HepG2 (cell line): ENCODE measurements at regions not wholly inside any gene's neighbourhood (a gene's known extent, or its start where the extent isn't known, plus 50 kb on each side); places are given as distances from the start of the nearest gene placed in this dataset.

Experiments
- ATAC-seq: fragments of 200-7000 bp; cut with Tn5 transposase; 3 replicates; pipeline ENCODE4 v1.9.1; 2020; ENCODE audit warnings: mild to moderate bottlenecking, moderate library complexity
- BruUV-seq: library from RNA; stranded (reverse); fragments of 400-500 nt; replicated peaks from 2 replicates; lab custom pipeline; 2021; lab: Mats Ljungman, UMichigan
- CTCF ChIA-PET: fragments of 300-600 bp; formaldehyde crosslinking; extraction: SDS; loops from one replicate; lab custom pipeline; 2021; ENCODE audit warnings: low total read pairs, inconsistent platforms, low intra/inter-chr PET ratio; lab: Yijun Ruan, JAX
- POLR2A ChIA-PET: fragments of 350-600 bp; sonication (Branson Sonifier 250); formaldehyde crosslinking; loops from one replicate; lab custom pipeline; 2020; ENCODE audit warnings: antibody characterized with exemption, inconsistent platforms; lab: Yijun Ruan, JAX
- DNase-seq: peaks from one replicate; pipeline ENCODE4 v3.0.0-alpha.2; 2015; ENCODE audit warnings: low spot score
- FAIRE-seq: peaks from 3 replicates; lab custom pipeline; 2011; peaks lifted over from hg19 to GRCh38; lab: Jason Lieb, UNC
- H2AFZ ChIP-seq: one replicate; pipeline ENCODE4 v1.6.1; 2011; ENCODE audit warnings: low read length, inconsistent platforms
- H3K27ac ChIP-seq: fragments of 300-600 bp; 3 replicates; pipeline ENCODE4 v1.8.0; 2011; ENCODE audit warnings: mixed run types, mild to moderate bottlenecking, mixed read lengths, low read length, inconsistent platforms; ENCODE audit not compliant: insufficient read depth; ENCODE audit errors: extremely low read length
- H3K27me3 ChIP-seq, 2 experiments: fragments of 200-600 bp in 1 of 2; 2 replicates in 1 of 2; 3 replicates in 1 of 2; pipeline versions ENCODE4 v1.6.0 to v1.8.0; 2011; ENCODE audit warnings: low read length in 2 of 2, mild to moderate bottlenecking in 2 of 2, moderate library complexity in 2 of 2, inconsistent platforms in 1 of 2; ENCODE audit not compliant: insufficient read depth in 2 of 2, control insufficient read depth in 1 of 2
- H3K36me3 ChIP-seq, 2 experiments: fragments of 200-600 bp in 1 of 2; replicated peaks in 1 of 2; 2 replicates in 1 of 2; 3 replicates in 1 of 2; pipeline versions ENCODE4 v1.5.1 to v1.8.0; 2011; ENCODE audit warnings: low read length in 2 of 2, inconsistent platforms in 1 of 2; ENCODE audit not compliant: insufficient read depth in 2 of 2, control insufficient read depth in 1 of 2
- H3K4me1 ChIP-seq: 2 replicates; pipeline ENCODE4 v1.5.1; 2012; ENCODE audit warnings: low read length, inconsistent platforms; ENCODE audit not compliant: insufficient read depth
- H3K4me2 ChIP-seq: 2 replicates; pipeline ENCODE4 v1.6.0; 2011; ENCODE audit warnings: low read depth, low read length, inconsistent platforms
- H3K4me3 ChIP-seq, 3 experiments: fragments of 200-600 bp in 1 of 3; sonication (generic), shearing (Covaris generic) in 1 of 3; replicated peaks in 1 of 3; 2 replicates each; pipeline ENCODE4 v1.5.1; 2011 to 2016; ENCODE audit warnings: low read length in 3 of 3, inconsistent platforms in 2 of 3, low read depth in 2 of 3, mild to moderate bottlenecking in 2 of 3, control low read depth in 1 of 3, mixed read lengths in 1 of 3; ENCODE audit not compliant: insufficient read depth in 1 of 3
- H3K79me2 ChIP-seq: one replicate; pipeline ENCODE4 v1.6.1; 2011; ENCODE audit warnings: low read length, inconsistent platforms; ENCODE audit not compliant: insufficient read depth
- H3K9ac ChIP-seq: 2 replicates; pipeline ENCODE4 v1.6.0; 2011; ENCODE audit warnings: mild to moderate bottlenecking, low read depth, low read length, inconsistent platforms; ENCODE audit not compliant: insufficient read depth
- H3K9me3 ChIP-seq: 2 replicates; pipeline ENCODE4 v1.5.1; 2012; ENCODE audit warnings: mild to moderate bottlenecking, low read length
- H4K20me1 ChIP-seq: 2 replicates; pipeline ENCODE4 v1.6.0; 2011; ENCODE audit warnings: inconsistent platforms, mild to moderate bottlenecking, low read length, moderate library complexity; ENCODE audit not compliant: insufficient read depth
- CEBPB ChIP-seq: IDR thresholded peaks from 2 replicates; pipeline ENCODE4 v1.6.1; 2011; ENCODE audit warnings: low read depth, low read length, improper control_type of control experiment, borderline replicate concordance
- CSRNP2 ChIP-seq: sonication (generic); formaldehyde crosslinking; conservative IDR thresholded peaks from 2 replicates; pipeline ENCODE4 v1.8.0; 2022; ENCODE audit warnings: low read depth, missing genetic modification reagents
- GTF2F1 ChIP-seq: fragments of 150-350 bp; IDR thresholded peaks from 2 replicates; pipeline ENCODE4 v1.6.1; 2014; ENCODE audit warnings: low read length
- NCOA5 ChIP-seq: sonication (generic); formaldehyde crosslinking; IDR thresholded peaks from 2 replicates; pipeline ENCODE4 v1.4.0; 2020; ENCODE audit warnings: missing genetic modification reagents
- RBFOX2 ChIP-seq: fragments of 200-400 bp; formaldehyde crosslinking; IDR thresholded peaks from 2 replicates; pipeline ENCODE4 v1.6.1; 2017; ENCODE audit warnings: low read depth, mild to moderate bottlenecking, low read length
- TEAD2 ChIP-seq: sonication (generic); formaldehyde crosslinking; IDR thresholded peaks from 2 replicates; pipeline ENCODE4 v1.9.0; 2021; ENCODE audit warnings: missing genetic modification reagents
- TFDP1 ChIP-seq: IDR thresholded peaks from 2 replicates; pipeline ENCODE4 v1.6.1; 2016; ENCODE audit warnings: missing compliant biosample characterization, missing genetic modification reagents, borderline replicate concordance
- ZNF562 ChIP-seq: sonication (generic); formaldehyde crosslinking; IDR thresholded peaks from 2 replicates; pipeline ENCODE4 v1.8.0; 2022; ENCODE audit warnings: missing genetic modification reagents, borderline replicate concordance
- ZSCAN31 ChIP-seq: sonication (generic); formaldehyde crosslinking; IDR thresholded peaks from 2 replicates; pipeline ENCODE4 v1.5.0; 2020; ENCODE audit warnings: low read depth, mild to moderate bottlenecking, missing genetic modification reagents
- WGBS: methylation state at CpG from one replicate; pipeline ENCODE4 v1.1.6; 2017; ENCODE audit warnings: low lambda C conversion rate; 5-methylcytosine and 5-hydroxymethylcytosine counted together
- in situ Hi-C: cut with HindIII; loops from 2 replicates; pipeline ENCODE4 v1.10.0; 2017; ENCODE audit warnings: low pct_unique_long_range_greater_than_20kb; ENCODE audit not compliant: extremely low pct_ligation_motif_present
- intact Hi-C: fragments of 100-400 bp; cut with micrococcal nuclease; formaldehyde crosslinking; loops from one replicate; pipeline ENCODE4 v1.10.0; 2022; ENCODE audit not compliant: unreplicated experiment
- TF ChIP-seq, protein P1 (sequence below): sonication (generic); formaldehyde crosslinking; IDR thresholded peaks from 2 replicates; pipeline ENCODE4 v1.5.0; 2020; ENCODE audit warnings: missing genetic modification reagents
- TF ChIP-seq, protein P2 (sequence below): sonication (generic); formaldehyde crosslinking; IDR thresholded peaks from 2 replicates; pipeline ENCODE4 v1.4.0; 2020; ENCODE audit warnings: missing genetic modification reagents

DNA sequence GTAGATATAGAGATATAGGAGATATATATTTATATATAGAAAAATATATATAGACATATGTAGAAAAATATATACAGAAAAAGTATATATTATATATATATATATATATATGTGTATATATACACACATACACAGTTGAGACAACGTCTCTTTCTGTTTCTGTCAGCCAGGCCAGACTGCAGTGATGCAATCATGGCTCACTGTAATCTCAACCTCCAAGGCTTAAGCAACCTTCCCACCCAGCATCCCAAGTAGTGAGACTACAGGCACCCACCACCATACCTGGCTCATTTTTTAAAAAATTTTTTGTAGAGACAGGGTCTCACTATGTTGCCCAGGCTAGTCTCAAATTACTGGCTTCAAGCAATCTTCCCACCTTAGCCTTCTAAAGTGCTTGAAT lies 426.3 kb downstream of the GPM6A start:
- WGBS: 6% methylated on average over 1 of the region's 1 CpG
- in situ Hi-C loops (no loop called here), intact Hi-C loops (no loop called here)
- FAIRE-seq: no peak
- ChIA-PET CTCF (no interaction called here), POLR2A (no interaction called here)
- H3K9me3 ChIP-seq: peaks cover 28% of the 10 kb centered on the region
- no peak overlapping the region for H3K4me3 ChIP-seq
- H3K4me1 ChIP-seq: no peaks in the 10 kb centered on the region
- no peak overlapping the region for H3K4me2 ChIP-seq
- DNase-seq: no peak
- no TSS peak for BruUV-seq
- no peaks in the 10 kb centered on the region for H3K36me3 ChIP-seq
- TF ChIP-seq CEBPB (peak; percentile 40; the same call in 1 of the 2 replicates), RBFOX2 (no peak), CSRNP2 (CRISPR knock-in tag) (no peak), GTF2F1 (no peak), TEAD2 (no peak)
- no peak overlapping the region for H3K9ac ChIP-seq
- H2AFZ ChIP-seq: no peak overlapping the region
- no peaks in the 10 kb centered on the region for H3K27me3 ChIP-seq
- H3K27ac ChIP-seq: no peak overlapping the region
- no peaks in the 10 kb centered on the region for H3K79me2 ChIP-seq
- ATAC-seq: no peak
- no peaks in the 10 kb centered on the region for H4K20me1 ChIP-seq

GRCh38 chr4:175386776-175387507 lies 425.1 kb downstream of the GPM6A start:
- intact Hi-C loops: no loop called here
- H3K4me2 ChIP-seq: no peak overlapping the region
- FAIRE-seq (no peak), DNase-seq (no peak), ATAC-seq (no peak)
- POLR2A ChIA-PET: no interaction called here
- no peak overlapping the region for H3K9ac ChIP-seq
- H3K4me3 ChIP-seq: no peak overlapping the region
- no peak overlapping the region for H3K27ac ChIP-seq
- no peak overlapping the region for H2AFZ ChIP-seq
- no peaks in the 10 kb centered on the region for H3K4me1 ChIP-seq
- no peaks in the 10 kb centered on the region for H4K20me1 ChIP-seq
- no TSS peak for BruUV-seq
- 21% methylated on average over 7 of the region's 9 CpGs for WGBS
- H3K9me3 ChIP-seq: peaks cover 28% of the 10 kb centered on the region
- no peaks in the 10 kb centered on the region for H3K27me3 ChIP-seq
- no peaks in the 10 kb centered on the region for H3K36me3 ChIP-seq
- H3K79me2 ChIP-seq: no peaks in the 10 kb centered on the region
- in situ Hi-C loops: no loop called here
- CTCF ChIA-PET: no interaction called here
- TF ChIP-seq, protein P1, sequence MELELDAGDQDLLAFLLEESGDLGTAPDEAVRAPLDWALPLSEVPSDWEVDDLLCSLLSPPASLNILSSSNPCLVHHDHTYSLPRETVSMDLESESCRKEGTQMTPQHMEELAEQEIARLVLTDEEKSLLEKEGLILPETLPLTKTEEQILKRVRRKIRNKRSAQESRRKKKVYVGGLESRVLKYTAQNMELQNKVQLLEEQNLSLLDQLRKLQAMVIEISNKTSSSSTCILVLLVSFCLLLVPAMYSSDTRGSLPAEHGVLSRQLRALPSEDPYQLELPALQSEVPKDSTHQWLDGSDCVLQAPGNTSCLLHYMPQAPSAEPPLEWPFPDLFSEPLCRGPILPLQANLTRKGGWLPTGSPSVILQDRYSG: no peak
- TF ChIP-seq, protein P2, sequence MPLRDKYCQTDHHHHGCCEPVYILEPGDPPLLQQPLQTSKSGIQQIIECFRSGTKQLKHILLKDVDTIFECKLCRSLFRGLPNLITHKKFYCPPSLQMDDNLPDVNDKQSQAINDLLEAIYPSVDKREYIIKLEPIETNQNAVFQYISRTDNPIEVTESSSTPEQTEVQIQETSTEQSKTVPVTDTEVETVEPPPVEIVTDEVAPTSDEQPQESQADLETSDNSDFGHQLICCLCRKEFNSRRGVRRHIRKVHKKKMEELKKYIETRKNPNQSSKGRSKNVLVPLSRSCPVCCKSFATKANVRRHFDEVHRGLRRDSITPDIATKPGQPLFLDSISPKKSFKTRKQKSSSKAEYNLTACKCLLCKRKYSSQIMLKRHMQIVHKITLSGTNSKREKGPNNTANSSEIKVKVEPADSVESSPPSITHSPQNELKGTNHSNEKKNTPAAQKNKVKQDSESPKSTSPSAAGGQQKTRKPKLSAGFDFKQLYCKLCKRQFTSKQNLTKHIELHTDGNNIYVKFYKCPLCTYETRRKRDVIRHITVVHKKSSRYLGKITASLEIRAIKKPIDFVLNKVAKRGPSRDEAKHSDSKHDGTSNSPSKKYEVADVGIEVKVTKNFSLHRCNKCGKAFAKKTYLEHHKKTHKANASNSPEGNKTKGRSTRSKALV: no peak
- TF ChIP-seq TFDP1 (CRISPR knock-in tag) (no peak), ZSCAN31 (no peak), NCOA5 (CRISPR knock-in tag) (no peak), ZNF562 (CRISPR knock-in tag) (no peak)
